HG02798 (cell line): ENCODE measurements at regions not wholly inside any gene's neighbourhood (a gene's known extent, or its start where the extent isn't known, plus 50 kb on each side); places are given as distances from the start of the nearest gene placed in this dataset.

ENCODE experiments used
- ATAC-seq: cut with Tn5 transposase; IDR thresholded peaks from one replicate; pipeline ENCODE4 v1.9.1; 2021; ENCODE audit warnings: mild to moderate bottlenecking; ENCODE audit not compliant: unreplicated experiment, poor library complexity

- ATAC-seq, result no peak
Measured at GRCh38 chr11:109986488-109986887, 106.7 kb upstream of the ZC3H12C start.

DNA sequence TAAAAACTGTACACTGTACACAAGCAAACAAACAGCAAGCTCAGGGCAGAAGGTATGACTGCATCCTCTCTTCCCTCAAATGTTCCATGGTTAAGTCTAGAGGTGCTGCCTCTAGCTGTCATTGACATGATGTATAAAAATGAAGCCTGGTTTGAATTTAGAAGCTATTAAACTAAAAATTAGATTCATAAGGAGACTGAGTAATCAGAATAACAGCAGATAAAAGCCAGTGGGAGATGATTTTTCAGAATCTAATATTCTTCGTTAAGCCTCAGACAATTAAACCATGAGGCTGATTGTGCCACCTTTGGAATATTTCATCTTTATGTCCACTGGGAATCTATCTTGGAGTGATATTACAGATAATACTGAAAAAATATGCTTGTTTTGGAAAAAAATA, 101.4 kb upstream of the ZC3H12C start:
- no peak for ATAC-seq

DNA sequence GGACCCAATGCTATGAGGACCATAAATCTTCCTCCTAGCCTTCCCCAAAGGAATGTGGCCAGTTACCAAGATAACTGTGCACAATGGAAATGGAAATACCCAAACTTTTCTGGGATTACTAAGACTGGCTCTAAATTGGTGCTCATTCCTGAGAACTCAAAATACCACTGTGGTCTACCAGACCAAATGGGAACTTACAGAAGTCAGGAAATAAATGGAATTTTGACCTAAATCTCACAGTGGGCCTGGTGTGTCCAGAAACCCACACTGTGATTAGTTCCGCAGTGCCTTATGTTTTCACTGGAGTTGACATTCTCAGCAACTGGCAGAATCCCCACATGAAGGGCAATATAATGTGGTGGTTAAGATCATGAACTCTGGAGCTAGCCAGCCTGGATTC, 99.4 kb upstream of the ZC3H12C start:
- ATAC-seq, result no peak

GRCh38 chr11:109994907-109995306, 98.3 kb upstream of the ZC3H12C start:
- ATAC-seq, result no peak

GRCh38 chr11:109996060-109996459, 97.1 kb upstream of the ZC3H12C start:
- no peak for ATAC-seq

DNA sequence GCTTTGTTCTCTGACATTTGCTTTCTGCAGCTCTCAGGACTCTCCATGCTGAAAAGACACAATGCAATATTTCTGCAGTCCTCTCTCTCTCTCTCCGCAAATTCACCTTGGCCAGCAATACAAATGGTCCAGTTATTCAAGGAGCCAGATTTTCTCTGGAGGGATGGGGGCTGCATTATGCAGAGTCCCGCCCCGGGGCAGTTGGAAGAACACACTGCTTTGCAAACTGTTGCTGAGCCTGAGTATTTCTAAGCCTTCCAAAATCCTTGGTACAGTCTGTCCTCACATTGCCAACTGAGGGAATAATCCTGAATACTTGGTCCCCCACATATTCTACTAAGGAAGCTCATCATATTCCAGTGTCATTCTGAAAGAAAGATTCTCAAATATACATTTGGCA, 94.3 kb upstream of the ZC3H12C start:
- no peak for ATAC-seq

- peak; percentile 96 for ATAC-seq
Measured at GRCh38 chr11:110000031-110000502, 93.1 kb upstream of the ZC3H12C start.

GRCh38 chr11:110000850-110001249, 92.3 kb upstream of the ZC3H12C start:
- no peak for ATAC-seq

DNA sequence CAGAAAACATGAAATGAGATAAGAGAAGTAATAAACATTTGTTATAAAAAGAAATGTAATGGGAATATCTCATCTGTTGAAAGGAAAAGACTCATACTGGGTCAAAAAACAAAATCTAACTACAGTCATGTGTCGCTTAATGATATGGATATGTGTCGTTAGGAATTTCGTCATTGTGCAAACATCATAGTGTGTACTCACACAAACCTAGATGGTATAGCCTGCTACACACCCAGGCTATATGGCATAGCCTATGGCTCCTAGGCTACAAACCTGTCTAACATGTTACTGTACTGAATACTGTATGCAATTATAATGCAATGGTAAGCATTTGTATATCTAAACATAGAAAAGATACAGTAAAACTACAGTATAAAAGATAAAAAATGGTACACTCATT, 89.8 kb upstream of the ZC3H12C start:
- ATAC-seq, result no peak

GRCh38 chr11:110011595-110011994, 81.6 kb upstream of the ZC3H12C start:
- no peak for ATAC-seq

- no peak for ATAC-seq
Measured at GRCh38 chr11:110015695-110016094, 77.5 kb upstream of the ZC3H12C start.

GRCh38 chr11:110019675-110020074, 73.5 kb upstream of the ZC3H12C start:
- ATAC-seq, result no peak

DNA sequence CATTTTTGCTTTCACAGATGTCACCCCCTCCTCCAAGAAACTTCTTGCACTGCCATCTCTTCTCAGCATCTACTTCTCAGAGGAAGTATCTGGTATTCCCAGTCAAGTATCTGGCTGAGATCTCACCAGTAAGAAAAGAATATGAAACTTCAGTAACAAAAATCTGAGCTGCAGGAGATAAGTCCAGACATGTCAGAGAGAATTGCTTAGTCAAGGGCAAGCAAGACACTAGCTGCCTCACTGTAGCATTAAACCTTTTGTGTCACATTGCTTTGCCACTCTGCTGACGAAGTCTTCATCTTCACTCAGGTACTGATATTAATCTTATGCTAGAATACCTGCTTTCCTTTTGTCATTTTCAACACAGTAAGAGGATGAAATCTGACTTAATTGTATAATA, 70.6 kb upstream of the ZC3H12C start:
- ATAC-seq, result peak; percentile 29

DNA sequence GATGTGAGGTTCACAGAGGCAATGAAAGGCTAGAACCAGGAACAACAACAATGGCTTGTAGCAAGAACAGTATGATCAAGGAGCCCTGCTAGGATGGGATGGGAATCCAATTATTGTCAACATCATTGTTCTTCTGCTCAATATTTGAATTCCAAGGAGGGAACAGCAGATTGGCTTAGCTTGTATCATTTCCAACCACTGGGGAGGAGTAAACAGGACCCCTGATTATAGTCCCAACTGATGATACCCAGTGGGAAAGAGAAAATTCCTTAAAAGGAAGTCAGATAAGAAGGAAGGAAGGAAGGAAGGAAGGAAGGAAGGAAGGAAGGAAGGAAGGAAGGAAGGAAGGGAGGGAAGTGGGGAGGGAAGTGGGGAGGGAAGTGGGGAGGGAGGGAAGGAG, 69.5 kb upstream of the ZC3H12C start:
- no peak for ATAC-seq

DNA sequence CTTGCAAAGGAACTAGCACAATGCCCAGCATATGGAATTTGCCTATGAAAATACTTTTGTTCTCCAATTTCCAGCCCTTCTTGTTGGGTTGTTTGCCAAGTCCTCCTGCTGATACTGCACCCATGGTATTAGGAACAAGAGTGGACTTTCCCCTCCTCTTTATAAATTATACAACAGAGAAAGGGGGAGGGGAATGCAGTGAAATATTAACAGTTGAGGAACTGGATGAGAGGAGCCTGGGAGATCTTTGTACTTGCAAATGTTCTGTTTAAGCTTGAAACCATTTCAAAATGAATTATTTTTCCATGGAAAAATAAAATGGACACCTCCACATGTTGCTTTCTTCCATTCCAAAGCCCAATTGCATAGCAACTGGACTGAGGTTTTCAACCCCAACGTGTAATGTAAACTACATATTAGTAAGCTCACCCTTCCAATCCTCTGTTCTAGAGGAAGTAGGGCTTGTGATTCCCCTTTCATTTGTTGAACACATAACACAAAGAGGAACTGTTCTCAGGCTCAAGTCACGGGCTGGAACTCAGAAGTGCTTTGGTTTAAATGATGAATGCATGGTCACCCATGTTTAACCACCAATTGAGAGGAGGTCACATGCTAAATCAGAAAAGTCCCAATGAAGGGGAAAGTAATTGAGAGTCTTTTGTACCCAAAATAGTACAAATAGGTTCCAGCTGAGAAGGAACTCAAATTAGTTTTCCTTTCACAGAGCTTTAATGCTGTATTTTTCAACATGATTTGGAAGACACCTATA, 66.2 kb upstream of the ZC3H12C start:
- ATAC-seq, result peak; percentile 89

DNA sequence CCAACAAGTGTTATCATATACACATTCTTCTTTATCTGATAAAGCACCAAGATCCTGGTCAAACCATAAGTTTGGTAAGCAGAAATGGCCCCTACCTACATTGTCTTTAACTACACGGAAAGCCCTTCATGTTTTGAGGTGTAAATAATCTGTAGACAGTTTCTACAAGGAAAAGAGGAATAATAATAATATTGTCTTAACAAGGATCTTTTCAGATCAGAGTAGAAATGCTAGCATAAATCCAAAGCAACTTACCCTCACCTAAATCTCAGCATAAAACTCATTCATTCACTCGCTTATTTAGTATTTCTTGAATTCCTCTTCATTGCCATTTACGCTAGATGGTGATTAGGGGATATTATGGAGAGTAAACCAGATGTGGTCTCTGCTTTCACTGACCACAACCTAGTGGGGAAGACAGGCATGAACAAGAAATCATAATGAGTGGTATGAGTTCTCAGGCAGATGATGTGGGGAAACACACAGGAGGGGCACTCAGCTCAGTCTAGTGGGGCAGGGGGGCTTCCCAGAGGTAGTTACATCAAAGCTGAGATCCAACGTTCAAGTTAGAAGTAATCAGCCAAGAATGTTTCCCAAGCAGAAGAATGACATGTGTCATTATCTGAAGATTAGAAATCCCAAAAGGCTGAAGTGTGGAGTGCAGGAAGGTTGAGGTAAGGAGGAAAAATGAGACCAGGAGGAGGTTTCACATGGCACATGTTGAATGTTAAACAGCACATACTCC, 65.4 kb upstream of the ZC3H12C start:
- peak; percentile 39 for ATAC-seq

DNA sequence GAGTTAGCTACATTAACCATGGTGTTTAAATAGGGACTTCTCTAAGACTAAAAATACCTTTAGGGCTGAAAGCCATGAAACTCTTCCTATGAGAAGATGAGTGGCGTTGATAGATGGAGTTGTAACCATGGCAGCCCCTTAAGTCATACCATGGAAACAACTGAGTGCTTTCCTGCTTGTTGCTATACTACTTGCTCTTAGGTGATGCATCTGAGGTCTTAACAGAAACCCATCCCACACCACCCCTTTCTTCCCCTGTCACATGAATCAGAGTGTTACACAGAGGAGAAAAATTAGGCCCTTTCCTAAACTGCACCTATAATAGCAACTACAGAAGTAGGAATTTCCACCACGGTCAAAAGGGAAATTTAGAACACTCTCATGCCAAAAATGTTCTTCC, 64.3 kb upstream of the ZC3H12C start:
- ATAC-seq, result no peak

DNA sequence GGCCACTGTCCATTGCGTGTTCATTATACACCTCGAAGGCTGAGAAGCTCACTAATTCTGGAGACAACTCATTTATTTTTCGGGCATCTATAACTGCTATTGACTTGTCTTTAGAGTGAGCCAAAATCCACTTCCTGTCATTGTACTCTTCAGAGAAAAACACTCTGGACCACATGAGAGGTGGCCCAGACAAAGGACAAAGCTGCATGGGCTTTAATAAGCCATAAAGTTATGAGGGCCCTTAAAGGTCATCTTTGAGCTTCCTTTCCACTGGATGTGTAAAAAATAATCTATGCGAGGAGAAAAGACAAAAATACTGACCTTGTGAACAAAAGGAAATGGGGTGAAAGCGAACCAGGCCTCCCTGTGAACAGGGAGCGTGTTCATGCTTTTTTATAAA, 63.5 kb upstream of the ZC3H12C start:
- ATAC-seq, result no peak

DNA sequence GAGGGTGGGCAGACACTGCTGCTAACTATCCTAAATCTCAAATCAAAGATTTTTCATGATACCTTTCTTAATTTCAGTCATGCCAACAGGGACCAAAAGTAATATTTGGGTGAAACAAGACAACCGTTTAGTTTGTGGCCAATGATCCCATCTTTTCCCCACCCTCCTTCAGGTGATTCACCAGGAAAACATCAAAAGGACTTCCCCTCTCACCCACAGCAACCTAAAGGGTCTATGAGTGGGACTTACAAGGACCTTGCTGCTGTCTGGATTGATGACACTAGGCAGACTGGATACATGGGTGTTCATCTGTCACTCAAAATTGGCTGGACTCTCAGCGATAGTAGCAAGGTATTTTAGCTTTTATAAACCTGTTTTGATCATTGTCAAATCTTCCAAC, 62.0 kb upstream of the ZC3H12C start:
- ATAC-seq, result no peak

DNA sequence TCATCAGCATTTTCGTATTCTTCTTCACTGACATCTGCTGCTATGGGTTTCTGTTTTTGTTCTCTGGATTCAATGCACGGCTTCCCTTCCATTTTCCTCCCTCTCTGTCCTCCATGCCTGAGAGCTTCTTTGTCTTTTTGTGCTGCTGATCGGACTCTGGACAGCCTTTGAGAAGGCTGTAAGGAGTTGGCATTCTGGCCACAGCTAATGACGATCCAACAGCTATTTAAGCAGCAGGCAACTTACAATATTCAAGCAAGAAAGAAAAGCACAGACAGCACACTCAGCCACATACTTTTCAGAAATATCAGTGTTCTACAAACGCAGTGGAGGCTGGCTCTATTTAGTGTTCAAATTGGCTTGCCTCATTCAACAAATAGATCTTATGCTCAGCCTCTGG, 60.9 kb upstream of the ZC3H12C start:
- no peak for ATAC-seq

GRCh38 chr11:110032957-110033570, 60.1 kb upstream of the ZC3H12C start:
- ATAC-seq, result no peak
